ACHN (cell line): ENCODE measurements at regions not wholly inside any gene's neighbourhood (a gene's known extent, or its start where the extent isn't known, plus 50 kb on each side); places are given as distances from the start of the nearest gene placed in this dataset.

Experiments
- DNase-seq: peaks from one replicate; pipeline ENCODE4 v3.0.0-alpha.2; 2015
- in situ Hi-C: cut with HindIII; loops from 2 replicates; pipeline ENCODE4 v1.10.0; 2017; ENCODE audit warnings: low sequenced_read_pairs, low pct_ligation_motif_present, low pct_unique_long_range_greater_than_20kb

GRCh38 chr1:62967031-62967430 is 183.1 kb downstream of the ATG4C start:
- in situ Hi-C loops = no loop called here

GRCh38 chr1:62977366-62977765 is 193.4 kb downstream of the ATG4C start:
- in situ Hi-C loops = no loop called here
- DNase-seq = no peak

More at GRCh38 chr1:62967031-62967430, 183.1 kb downstream of the ATG4C start:
- no peak for DNase-seq

GRCh38 chr1:62978741-62979140 is 194.8 kb downstream of the ATG4C start:
- no peak for DNase-seq
- in situ Hi-C loops = no loop called here

GRCh38 chr1:62981434-62981833 is 197.5 kb downstream of the ATG4C start:
- DNase-seq = no peak
- in situ Hi-C loops = no loop called here

GRCh38 chr1:62988867-62989266 is 204.9 kb downstream of the ATG4C start:
- DNase-seq = no peak
- in situ Hi-C loops = no loop called here

- DNase-seq = peak; percentile 14
- in situ Hi-C loops = no loop called here
Observed at GRCh38 chr1:62989497-62989896, 205.6 kb downstream of the ATG4C start.

- DNase-seq = no peak
- in situ Hi-C loops = no loop called here
Observed at GRCh38 chr1:62991152-62991551, 207.2 kb downstream of the ATG4C start.

GRCh38 chr1:62993844-62994243 is 209.9 kb downstream of the ATG4C start:
- DNase-seq = no peak
- in situ Hi-C loops = no loop called here

GRCh38 chr1:62995173-62995572 is 211.2 kb downstream of the ATG4C start:
- in situ Hi-C loops = no loop called here
- DNase-seq = no peak

GRCh38 chr1:62997884-62998283 is 214.0 kb downstream of the ATG4C start:
- DNase-seq = no peak
- in situ Hi-C loops = no loop called here

GRCh38 chr1:62998845-62999649 is 215.1 kb downstream of the ATG4C start:
- in situ Hi-C loops = no loop called here
- no peak for DNase-seq

- no peak for DNase-seq
- in situ Hi-C loops = no loop called here
Observed at GRCh38 chr1:63000508-63000907, 216.6 kb downstream of the ATG4C start.

- DNase-seq = peak; percentile 19
- in situ Hi-C loops = no loop called here
Observed at GRCh38 chr1:63004868-63005267, 220.9 kb downstream of the ATG4C start.

GRCh38 chr1:63005812-63006211 is 221.9 kb downstream of the ATG4C start:
- DNase-seq = no peak
- in situ Hi-C loops = no loop called here

GRCh38 chr1:63009421-63009820 is 225.5 kb downstream of the ATG4C start:
- no peak for DNase-seq
- in situ Hi-C loops = no loop called here

GRCh38 chr1:63010913-63011660 is 227.2 kb downstream of the ATG4C start:
- no peak for DNase-seq
- in situ Hi-C loops = no loop called here

- in situ Hi-C loops = no loop called here
Observed at GRCh38 chr1:63012339-63012738, 228.4 kb downstream of the ATG4C start.

GRCh38 chr1:63014267-63014666 is 230.3 kb downstream of the ATG4C start:
- in situ Hi-C loops = no loop called here
- no peak for DNase-seq

More at GRCh38 chr1:63012339-63012738, 228.4 kb downstream of the ATG4C start:
- DNase-seq = no peak

GRCh38 chr1:63022319-63022718 is 238.4 kb downstream of the ATG4C start:
- in situ Hi-C loops = no loop called here
- no peak for DNase-seq

- DNase-seq = no peak
- in situ Hi-C loops = no loop called here
Observed at GRCh38 chr1:63023171-63023570, 239.2 kb downstream of the ATG4C start.
